GM19043 (cell line): ENCODE measurements at regions not wholly inside any gene's neighbourhood (a gene's known extent, or its start where the extent isn't known, plus 50 kb on each side); places are given as distances from the start of the nearest gene placed in this dataset.

Experiments used
- ATAC-seq: cut with Tn5 transposase; IDR thresholded peaks from one replicate; pipeline ENCODE4 v1.9.1; 2021; ENCODE audit warnings: low read depth; ENCODE audit not compliant: unreplicated experiment

GRCh38 chr1:217313096-217313495 lies 317.8 kb downstream of the GPATCH2 start:
- ATAC-seq = no peak

GRCh38 chr1:217311766-217312165 lies 319.1 kb downstream of the GPATCH2 start:
- no peak for ATAC-seq

DNA sequence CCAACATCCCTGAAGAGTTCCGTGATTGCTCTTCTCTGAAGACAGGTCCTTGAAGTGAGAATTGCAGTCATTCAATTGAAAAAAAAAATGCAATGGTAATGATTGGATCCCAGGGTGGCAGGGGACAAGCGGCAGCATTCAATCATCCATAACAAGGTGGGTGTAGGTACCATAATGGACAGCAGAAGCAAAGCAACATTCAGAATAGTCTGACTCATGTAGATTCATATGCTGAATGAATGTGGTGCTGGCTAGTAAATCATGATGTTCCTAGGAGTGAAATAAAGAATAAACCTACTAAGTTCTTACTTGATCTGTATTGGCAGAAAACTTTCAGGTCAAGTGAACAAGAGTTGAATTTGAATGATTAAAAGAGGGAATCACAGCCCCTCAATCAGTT lies 319.6 kb downstream of the GPATCH2 start:
- no peak for ATAC-seq

DNA sequence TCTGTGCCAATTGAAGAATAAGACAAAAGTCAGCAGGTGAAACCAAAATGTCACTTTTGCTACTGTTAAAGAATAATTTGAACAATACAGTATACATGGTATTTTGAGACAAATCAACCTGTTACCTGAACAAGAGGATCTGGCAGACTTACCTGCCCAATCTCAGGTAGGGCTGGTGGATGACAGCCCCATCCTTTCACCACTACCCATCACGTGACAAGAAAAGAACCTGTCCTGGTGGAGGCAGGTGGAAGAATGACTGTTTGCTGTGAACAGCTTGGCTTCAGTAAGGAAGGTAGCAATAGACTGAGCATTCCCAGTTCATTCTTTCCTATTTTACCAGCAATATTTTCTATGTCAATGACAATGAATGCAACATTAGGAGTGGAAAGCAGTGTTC lies 349.6 kb downstream of the GPATCH2 start:
- ATAC-seq = no peak

DNA sequence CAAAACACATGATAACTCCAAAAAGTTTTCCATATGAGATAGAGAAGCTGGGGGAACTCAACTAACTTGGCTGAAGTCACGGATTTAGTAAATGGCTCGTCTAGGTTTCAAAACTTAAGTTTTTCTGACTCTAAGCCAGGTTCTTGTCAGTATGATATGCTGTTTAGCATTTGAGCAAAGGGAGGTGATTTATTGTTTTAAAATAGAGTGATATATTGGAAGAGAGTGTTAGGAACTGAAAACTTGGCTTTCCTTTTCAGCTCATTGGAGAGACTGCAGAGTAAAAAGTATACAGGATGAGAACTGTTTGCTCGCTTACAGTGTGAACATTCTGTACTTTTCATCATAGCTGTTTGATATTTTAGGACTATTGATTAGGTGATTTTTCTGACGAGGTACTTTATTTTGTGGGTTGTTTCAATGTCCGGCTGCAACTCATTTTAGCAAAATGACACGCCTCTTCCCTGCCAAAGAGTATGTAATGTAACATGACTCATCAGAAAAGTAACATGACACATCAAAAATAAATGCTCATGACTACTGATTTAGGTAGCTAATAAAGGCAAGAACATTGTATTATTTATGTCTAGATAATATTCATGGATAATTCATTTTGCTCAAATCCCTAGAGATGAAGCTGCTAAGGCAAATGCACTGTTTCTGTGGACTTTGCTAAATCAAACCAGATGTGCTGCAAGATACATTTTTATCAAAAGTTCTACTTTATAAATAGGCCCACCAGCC lies 355.1 kb downstream of the GPATCH2 start:
- no peak for ATAC-seq

DNA sequence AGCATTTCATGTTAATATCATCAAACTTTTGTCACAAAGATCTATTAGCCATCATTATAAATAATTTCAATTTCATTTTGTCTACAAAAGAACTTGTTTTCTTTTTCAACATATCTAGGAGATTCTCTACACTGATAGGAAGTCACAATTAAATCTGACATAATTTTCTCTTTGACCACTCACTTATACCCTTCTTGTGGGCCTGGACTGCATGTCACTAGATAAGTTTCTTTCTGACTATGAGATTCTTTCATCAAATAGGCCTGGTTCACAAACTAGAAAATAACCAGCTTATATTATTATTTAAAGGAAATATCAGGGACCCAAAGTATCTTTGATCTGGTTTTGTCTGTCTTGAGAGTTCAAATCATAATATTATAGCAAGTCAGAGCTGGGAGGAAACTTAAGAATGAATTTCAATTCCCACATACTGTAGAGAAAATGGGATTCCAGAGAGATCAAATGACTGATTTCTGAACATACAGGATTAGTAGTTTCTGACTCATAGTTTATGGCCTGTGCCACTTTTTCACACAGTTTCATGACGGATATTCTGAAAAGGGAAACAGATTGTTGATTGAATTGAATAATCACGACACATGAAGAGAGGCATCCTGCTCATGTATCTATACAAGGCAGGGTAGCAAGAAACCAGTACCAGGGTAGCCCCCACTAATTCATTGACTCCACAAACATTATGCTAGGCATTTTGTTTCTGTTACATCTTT lies 355.8 kb downstream of the GPATCH2 start:
- ATAC-seq = no peak

GRCh38 chr1:217274416-217274815 lies 356.5 kb downstream of the GPATCH2 start:
- no peak for ATAC-seq

DNA sequence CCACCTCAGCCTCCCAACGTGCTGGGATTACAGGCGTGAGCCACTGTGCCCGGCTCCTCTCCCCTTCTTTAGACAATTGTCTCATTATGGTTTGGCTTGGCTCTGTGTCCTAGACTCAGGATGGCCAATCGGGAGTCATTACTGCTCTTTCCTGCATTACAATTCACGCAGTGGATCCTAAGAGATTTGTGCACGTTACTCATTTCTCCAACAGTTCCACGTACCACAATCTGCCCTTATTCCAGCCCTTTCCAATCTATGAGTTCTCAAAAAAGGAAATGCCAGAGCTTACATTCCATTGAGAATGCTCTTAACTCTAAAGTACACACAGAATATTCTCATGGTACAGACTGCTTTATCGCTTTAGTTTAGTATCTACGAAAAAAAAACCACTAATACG lies 357.0 kb downstream of the GPATCH2 start:
- no peak for ATAC-seq

GRCh38 chr1:217272385-217272784 lies 358.5 kb downstream of the GPATCH2 start:
- no peak for ATAC-seq

- ATAC-seq = no peak
These were observed 360.8 kb downstream of the GPATCH2 start for GRCh38 chr1:217270101-217270500.

GRCh38 chr1:217268058-217268457 lies 362.8 kb downstream of the GPATCH2 start:
- ATAC-seq = no peak

- no peak for ATAC-seq
These were observed 369.3 kb downstream of the GPATCH2 start for GRCh38 chr1:217261636-217262035.

DNA sequence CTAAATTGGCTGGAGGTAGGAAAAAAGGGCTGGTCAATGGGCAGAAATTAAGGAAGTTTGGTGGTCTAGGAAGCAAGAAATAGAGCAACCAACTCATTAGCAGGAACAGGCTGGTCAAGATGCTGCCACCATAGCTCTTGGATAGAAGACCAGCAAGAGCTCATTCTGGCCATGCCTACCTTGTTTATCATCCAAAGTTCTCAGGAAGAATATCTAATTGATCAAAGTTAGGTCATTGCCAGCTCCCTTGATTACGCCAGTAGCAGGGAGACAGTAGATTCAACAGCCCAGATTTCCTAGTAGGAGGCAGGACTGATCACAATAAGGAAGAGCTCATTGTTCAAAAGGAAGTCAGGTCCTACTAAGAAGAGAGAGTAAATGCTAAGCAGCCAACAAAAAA lies 370.2 kb downstream of the GPATCH2 start:
- ATAC-seq = no peak

DNA sequence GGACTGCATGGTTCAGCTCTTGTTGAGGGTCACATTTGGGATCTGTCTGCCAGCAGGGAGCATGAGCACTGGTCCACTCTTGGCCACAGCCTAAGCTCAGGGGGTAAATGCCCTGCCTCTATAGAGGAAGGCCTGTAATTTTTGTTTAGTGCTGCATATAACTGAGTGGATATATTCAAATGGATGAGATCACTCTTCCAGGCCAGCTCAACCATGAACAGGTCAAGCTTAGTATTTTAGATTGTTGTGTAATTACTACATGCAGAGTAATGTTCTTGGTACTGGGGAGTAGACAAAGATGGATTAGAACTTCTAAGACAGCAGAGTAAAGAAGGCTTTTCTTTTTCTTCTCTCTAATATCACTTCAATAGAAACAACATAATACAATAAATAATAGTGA lies 376.9 kb downstream of the GPATCH2 start:
- no peak for ATAC-seq

- no peak for ATAC-seq
These were observed 377.5 kb downstream of the GPATCH2 start for GRCh38 chr1:217253351-217253750.

- ATAC-seq = no peak
These were observed 379.8 kb downstream of the GPATCH2 start for GRCh38 chr1:217251121-217251520.

- ATAC-seq = no peak
These were observed 381.0 kb downstream of the GPATCH2 start for GRCh38 chr1:217249857-217250256.

GRCh38 chr1:217244971-217245370 lies 385.9 kb downstream of the GPATCH2 start:
- ATAC-seq = no peak

- no peak for ATAC-seq
These were observed 390.2 kb downstream of the GPATCH2 start for GRCh38 chr1:217240656-217241055.

DNA sequence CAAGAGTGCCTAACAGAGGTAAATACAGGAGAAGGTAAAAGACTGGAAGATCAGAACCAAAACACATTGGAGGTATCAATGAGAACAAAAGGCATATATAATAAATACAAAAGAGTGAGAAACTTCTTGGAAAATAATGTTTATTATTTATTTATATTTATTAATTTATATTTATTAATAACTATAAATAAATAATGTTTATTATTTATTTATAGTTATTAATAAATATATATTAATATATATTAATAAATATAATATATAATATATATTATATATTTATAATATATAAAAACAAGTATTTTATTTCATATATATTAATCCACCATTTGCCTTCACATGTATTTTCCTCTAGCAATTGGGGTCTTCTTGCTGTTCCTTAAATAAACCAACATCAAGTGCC lies 391.9 kb downstream of the GPATCH2 start:
- ATAC-seq = no peak

DNA sequence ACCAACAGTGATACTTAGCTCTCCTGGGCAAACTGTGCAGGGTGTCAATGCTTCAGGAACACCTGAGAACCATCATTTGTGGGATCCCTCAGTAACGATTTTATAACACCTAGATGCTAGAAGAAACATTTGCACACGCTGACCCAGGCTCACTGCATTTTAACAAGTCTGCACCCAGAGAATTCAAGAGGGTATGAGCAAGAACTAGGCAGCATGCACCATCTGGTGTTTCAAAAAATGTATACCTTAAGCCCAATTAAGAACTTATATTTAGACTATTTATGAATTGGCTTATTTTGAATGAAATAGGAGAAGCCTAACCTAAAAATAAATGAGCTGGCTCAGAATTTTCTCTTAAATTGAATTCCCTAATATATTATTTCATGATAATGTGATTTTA lies 400.5 kb downstream of the GPATCH2 start:
- no peak for ATAC-seq

DNA sequence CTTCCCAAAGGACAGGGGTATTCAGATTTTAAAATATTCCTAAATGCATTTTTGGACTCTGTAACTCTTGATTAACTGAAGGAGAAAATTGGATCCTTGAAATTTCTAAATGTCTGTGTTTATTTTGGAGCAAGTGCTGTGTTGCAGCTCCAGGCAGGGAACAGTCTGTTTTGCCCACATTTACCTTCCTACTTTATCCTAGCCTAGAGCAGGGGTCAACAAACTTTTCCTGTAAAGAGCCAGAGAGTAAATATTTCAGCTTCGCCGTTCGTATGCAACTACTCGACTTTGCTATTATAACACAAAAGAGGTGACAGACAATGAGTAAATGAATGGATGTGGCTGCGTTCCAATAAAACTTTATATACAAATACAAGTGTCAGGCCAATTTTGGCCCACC lies 402.2 kb downstream of the GPATCH2 start:
- no peak for ATAC-seq
